OCI-LY7 (cell line): ENCODE measurements at regions not wholly inside any gene's neighbourhood (a gene's known extent, or its start where the extent isn't known, plus 50 kb on each side); places are given as distances from the start of the nearest gene placed in this dataset.

Experiments used
- CTCF ChIP-seq: fragments of 200-600 bp; sonication (generic); conservative IDR thresholded peaks from 2 replicates; pipeline ENCODE4 v1.5.1; 2014; ENCODE audit warnings: mild to moderate bottlenecking, antibody characterized with exemption, low read length, moderate library complexity, mixed read lengths
- EZH2phosphoT487 ChIP-seq: fragments of 200-600 bp; sonication (generic); IDR thresholded peaks from 2 replicates; pipeline ENCODE4 v1.6.1; 2018; ENCODE audit warnings: low read depth, borderline replicate concordance, mild to moderate bottlenecking, mixed run types, antibody characterized with exemption, low read length, moderate library complexity, mixed read lengths

GRCh38 chr11:134742956-134743819 lies 331.1 kb upstream of the B3GAT1 start:
- TF ChIP-seq CTCF (no peak), EZH2phosphoT487 (no peak)
